Activated naive CD4-positive, alpha-beta T cell treated with anti-CD3 and anti-CD28 coated beads, Interleukin-2, amount 10 ng/mL, durations not matched to agents 7 days and 5 days (primary cell): ENCODE measurements at regions not wholly inside any gene's neighbourhood (a gene's known extent, or its start where the extent isn't known, plus 50 kb on each side); places are given as distances from the start of the nearest gene placed in this dataset.

Experiments
- CTCF ChIA-PET: fragments of 350-600 bp; sonication (Branson Sonifier 250); formaldehyde crosslinking; loops from one replicate; lab custom pipeline; 2021; ENCODE audit warnings: antibody characterized with exemption; lab: Charles Lee
- DNase-seq: peaks from one replicate; pipeline ENCODE4 v3.0.0-alpha.2; 2020
- H3K27ac Mint-ChIP-seq: one replicate; pipeline ENCODE4 v1.8.0; 2021; ENCODE audit warnings: mild to moderate bottlenecking, moderate library complexity, mixed read lengths
- H3K27me3 Mint-ChIP-seq: one replicate; pipeline ENCODE4 v1.8.0; 2021; ENCODE audit warnings: mild to moderate bottlenecking, mixed read lengths
- H3K36me3 Mint-ChIP-seq: one replicate; pipeline ENCODE4 v1.8.0; 2021; ENCODE audit warnings: mixed read lengths
- H3K4me1 Mint-ChIP-seq: one replicate; pipeline ENCODE4 v1.8.0; 2021; ENCODE audit warnings: mixed read lengths
- H3K4me3 Mint-ChIP-seq: one replicate; pipeline ENCODE4 v1.8.0; 2021; ENCODE audit warnings: mild to moderate bottlenecking, moderate library complexity, mixed read lengths
- H3K9me3 Mint-ChIP-seq: one replicate; pipeline ENCODE4 v1.8.0; 2021; ENCODE audit warnings: mixed read lengths

DNA sequence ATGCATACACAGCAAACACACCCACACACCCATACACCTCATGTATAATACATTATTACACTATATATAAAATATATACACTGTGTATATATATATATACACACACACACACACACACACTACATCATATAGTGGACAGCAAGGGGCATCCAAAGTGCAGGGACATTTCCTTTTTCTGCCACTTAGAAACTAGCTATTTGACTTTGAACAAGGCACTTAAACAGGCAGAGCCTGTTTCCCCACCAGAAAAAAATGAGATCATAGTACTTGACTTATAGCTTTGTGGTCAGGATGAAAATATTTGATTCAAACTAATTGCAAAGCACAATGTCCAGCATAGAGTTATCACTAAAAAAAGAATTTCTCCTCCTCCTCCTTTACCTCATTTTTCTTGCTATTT is 254.3 kb upstream of the NPVF start:
- Mint-ChIP-seq H3K27ac (no peak overlapping the region), H3K27me3 (peaks cover 9% of the 10 kb centered on the region), H3K36me3 (no peaks in the 10 kb centered on the region), H3K4me1 (no peaks in the 10 kb centered on the region), H3K4me3 (no peak overlapping the region), H3K9me3 (no peaks in the 10 kb centered on the region)
- DNase-seq = no peak
- CTCF ChIA-PET = no interaction called here

- no peaks in the 10 kb centered on the region for H3K36me3 Mint-ChIP-seq
- no peak overlapping the region for H3K27ac Mint-ChIP-seq
- no peak overlapping the region for H3K4me3 Mint-ChIP-seq
- CTCF ChIA-PET = no interaction called here
- no peaks in the 10 kb centered on the region for H3K4me1 Mint-ChIP-seq
- no peak for DNase-seq
- H3K27me3 Mint-ChIP-seq = peaks cover 16% of the 10 kb centered on the region
- no peaks in the 10 kb centered on the region for H3K9me3 Mint-ChIP-seq
These were observed 256.7 kb upstream of the NPVF start for GRCh38 chr7:25485026-25485425.

DNA sequence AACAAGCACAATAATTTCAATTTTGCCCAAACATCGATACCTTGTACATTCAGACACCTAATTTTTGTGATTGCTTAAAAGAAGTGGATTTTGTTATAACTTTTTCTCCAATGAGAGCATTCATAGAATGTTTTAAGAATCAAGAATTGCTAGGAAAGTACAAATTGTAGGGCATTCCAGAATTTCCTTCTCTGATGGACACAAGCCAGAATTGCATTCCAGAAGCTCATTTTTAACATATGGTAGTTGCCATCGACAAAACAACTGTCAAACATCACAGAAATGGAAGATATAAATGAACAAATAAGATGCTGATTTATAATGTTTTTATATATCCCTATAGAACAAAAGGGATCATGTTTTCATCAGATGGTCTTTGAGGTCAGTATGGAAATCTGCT is 258.4 kb upstream of the NPVF start:
- no peak for DNase-seq
- Mint-ChIP-seq H3K36me3 (no peaks in the 10 kb centered on the region), H3K4me3 (no peak overlapping the region), H3K27ac (no peak overlapping the region), H3K27me3 (peaks cover 13% of the 10 kb centered on the region), H3K4me1 (no peaks in the 10 kb centered on the region), H3K9me3 (no peaks in the 10 kb centered on the region)
- CTCF ChIA-PET = no interaction called here

DNA sequence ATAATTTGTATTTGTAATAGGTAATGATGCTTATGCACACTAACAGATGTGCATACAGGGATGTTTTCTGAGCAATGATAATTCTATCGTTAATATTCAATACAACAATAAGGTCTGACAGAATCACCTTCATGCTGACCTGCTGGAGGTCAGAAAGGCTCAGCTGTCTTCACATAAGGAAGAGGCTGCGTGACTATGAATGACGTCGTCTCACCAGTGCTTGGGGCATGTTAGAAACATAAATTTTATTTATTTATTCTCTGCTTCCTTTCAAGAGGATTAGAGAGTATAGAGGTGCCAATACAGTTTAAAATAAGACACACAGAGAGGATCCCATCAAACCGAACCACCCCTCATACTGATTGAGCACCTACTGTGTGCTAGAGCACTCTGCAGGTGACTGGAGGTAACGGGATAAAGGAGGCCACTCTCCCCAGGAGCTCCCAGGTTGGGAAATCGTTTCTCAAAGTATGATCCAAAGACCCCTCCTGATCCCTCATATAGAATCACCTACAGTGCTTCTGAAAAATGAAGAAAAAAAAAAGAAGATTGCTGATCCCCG is 265.6 kb upstream of the NPVF start:
- CTCF ChIA-PET = interaction anchor here (0.7 kb wide), 1 partner anchor 70 kb away, joined by 3 read pairs; no protein-coding TSS in a partner anchor
- Mint-ChIP-seq H3K4me1 (peaks cover 20% of the 10 kb centered on the region), H3K4me3 (no peak overlapping the region), H3K27me3 (no peaks in the 10 kb centered on the region), H3K9me3 (no peaks in the 10 kb centered on the region), H3K27ac (no peak overlapping the region), H3K36me3 (peaks cover 5% of the 10 kb centered on the region)
- no peak for DNase-seq

GRCh38 chr7:25494896-25495295 is 266.6 kb upstream of the NPVF start:
- H3K9me3 Mint-ChIP-seq = no peaks in the 10 kb centered on the region
- H3K27ac Mint-ChIP-seq = no peak overlapping the region
- no peaks in the 10 kb centered on the region for H3K27me3 Mint-ChIP-seq
- H3K4me1 Mint-ChIP-seq = peaks cover 20% of the 10 kb centered on the region
- CTCF ChIA-PET = interaction anchor here (0.7 kb wide), 1 partner anchor 69 kb away, joined by 3 read pairs; no protein-coding TSS in a partner anchor
- no peak overlapping the region for H3K4me3 Mint-ChIP-seq
- peaks cover 5% of the 10 kb centered on the region for H3K36me3 Mint-ChIP-seq
- DNase-seq = no peak

DNA sequence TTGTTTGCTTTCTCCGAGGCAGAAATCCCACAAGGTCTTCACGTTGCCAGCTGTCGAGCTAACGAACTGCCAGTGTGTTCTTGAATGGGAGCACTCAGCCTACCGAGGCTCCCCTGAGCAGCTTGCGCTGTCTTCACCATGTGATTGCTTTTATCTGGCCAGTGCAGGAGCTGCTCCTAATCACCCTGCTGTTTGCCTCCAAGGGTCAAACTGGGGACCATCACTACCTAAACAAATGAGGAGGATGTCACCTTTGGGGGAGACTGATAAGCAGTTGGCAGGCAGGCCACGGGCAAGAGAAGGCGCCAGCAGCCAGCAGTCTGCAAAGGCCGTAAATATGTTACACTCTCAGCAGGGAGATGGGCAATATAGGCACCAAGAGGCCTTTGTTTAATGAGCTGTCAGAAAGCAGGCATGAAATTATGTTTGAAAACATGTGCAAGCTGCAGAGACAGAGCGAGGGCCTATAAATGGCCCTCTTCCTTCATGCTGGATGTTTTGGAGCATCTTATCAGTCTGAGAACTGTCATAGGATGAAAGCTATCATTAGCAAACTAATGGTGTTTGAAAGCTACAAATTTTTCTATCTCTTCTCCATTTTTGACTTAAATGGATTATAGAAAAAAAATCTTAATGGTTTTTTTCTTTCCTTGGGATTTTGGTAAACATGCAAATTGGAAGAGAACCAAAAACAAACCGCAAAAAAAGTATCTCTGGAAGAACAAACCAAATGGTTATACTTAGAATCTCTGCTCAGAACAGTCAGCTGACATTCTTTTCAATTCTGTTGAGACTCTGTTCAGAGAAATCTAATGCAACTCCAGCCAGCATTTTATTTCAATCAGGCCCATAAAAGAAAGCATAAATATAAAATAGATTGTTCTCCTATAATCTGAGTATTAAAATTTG is 267.3 kb upstream of the NPVF start:
- Mint-ChIP-seq H3K4me1 (peaks cover 20% of the 10 kb centered on the region), H3K9me3 (no peaks in the 10 kb centered on the region), H3K27me3 (no peaks in the 10 kb centered on the region), H3K27ac (no peak overlapping the region), H3K36me3 (peaks cover 5% of the 10 kb centered on the region), H3K4me3 (no peak overlapping the region)
- DNase-seq = no peak
- CTCF ChIA-PET = interaction anchor here (0.6 to 1.4 kb wide), 2 partner anchors 70 to 122 kb away, joined by 4 to 6 read pairs; no protein-coding TSS in a partner anchor

DNA sequence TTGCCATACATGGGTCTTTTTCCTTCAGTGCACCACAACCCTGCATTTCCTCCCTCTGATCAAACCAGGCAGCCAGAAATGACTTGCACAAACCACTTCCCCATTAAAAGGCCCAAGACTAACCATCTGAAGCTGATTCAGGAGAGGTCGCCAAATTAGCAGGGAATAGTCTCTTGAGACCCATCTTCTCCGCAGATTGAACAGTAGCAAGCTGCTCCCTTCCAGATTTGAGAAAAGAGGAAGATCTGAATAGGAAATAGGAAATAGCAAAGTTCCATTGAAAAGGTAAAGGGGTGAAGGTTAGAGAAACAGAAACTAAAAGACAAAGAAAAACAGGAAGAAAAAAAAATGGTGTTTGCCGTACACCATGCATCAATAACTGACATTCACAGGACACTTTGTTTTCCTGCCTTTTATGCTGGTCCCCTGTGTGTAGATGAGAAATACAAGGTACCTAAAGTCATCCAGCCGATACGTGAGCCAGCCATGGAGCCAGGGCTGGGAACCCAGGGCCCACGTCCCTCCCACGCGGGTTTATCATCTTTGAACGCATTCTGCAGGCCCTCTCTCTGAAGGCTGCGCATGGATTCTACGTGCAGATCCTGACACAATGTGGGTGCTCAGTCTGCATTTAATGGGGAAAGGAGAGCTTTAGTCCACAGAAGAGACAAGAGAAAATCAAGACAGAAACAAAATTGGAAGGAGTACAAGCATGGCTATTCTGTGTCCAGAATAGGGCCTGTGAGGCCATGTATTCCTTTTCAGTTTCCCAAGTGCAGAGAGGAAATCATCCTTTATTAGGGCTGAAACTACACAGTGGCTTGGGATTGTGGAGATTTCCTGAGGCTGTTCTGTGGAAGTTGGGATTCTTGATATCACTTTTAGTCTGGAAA is 268.4 kb upstream of the NPVF start:
- peaks cover 5% of the 10 kb centered on the region for H3K36me3 Mint-ChIP-seq
- CTCF ChIA-PET = interaction anchor here (1.4 kb wide), 1 partner anchor 68 kb away, joined by 6 read pairs; no protein-coding TSS in a partner anchor
- H3K4me1 Mint-ChIP-seq = peaks cover 20% of the 10 kb centered on the region
- peak overlapping the region; percentile 93 for H3K27ac Mint-ChIP-seq
- peak overlapping the region; percentile 68 for H3K4me3 Mint-ChIP-seq
- no peaks in the 10 kb centered on the region for H3K9me3 Mint-ChIP-seq
- peaks cover 2% of the 10 kb centered on the region for H3K27me3 Mint-ChIP-seq
- DNase-seq = peak; percentile 39

GRCh38 chr7:25500393-25500921 is 272.2 kb upstream of the NPVF start:
- no peak for DNase-seq
- no peaks in the 10 kb centered on the region for H3K9me3 Mint-ChIP-seq
- CTCF ChIA-PET = no interaction called here
- H3K4me1 Mint-ChIP-seq = peaks cover 15% of the 10 kb centered on the region
- peaks cover 4% of the 10 kb centered on the region for H3K27me3 Mint-ChIP-seq
- H3K4me3 Mint-ChIP-seq = no peak overlapping the region
- peaks cover 5% of the 10 kb centered on the region for H3K36me3 Mint-ChIP-seq
- no peak overlapping the region for H3K27ac Mint-ChIP-seq

GRCh38 chr7:25503306-25503705 is 275.0 kb upstream of the NPVF start:
- Mint-ChIP-seq H3K27me3 (peaks cover 4% of the 10 kb centered on the region), H3K4me3 (no peak overlapping the region), H3K36me3 (no peaks in the 10 kb centered on the region), H3K9me3 (no peaks in the 10 kb centered on the region), H3K4me1 (no peaks in the 10 kb centered on the region), H3K27ac (no peak overlapping the region)
- no peak for DNase-seq
- CTCF ChIA-PET = interaction anchor here (1.7 kb wide), 1 partner anchor 62 kb away, joined by 5 read pairs; no protein-coding TSS in a partner anchor

GRCh38 chr7:25512061-25512687 is 283.9 kb upstream of the NPVF start:
- Mint-ChIP-seq H3K9me3 (no peaks in the 10 kb centered on the region), H3K4me3 (no peak overlapping the region)
- CTCF ChIA-PET = no interaction called here

GRCh38 chr7:25515633-25516275 is 287.5 kb upstream of the NPVF start:
- Mint-ChIP-seq H3K4me1 (peaks cover 22% of the 10 kb centered on the region), H3K27ac (no peak overlapping the region), H3K27me3 (peaks cover 3% of the 10 kb centered on the region), H3K4me3 (no peak overlapping the region), H3K9me3 (no peaks in the 10 kb centered on the region), H3K36me3 (peaks cover 4% of the 10 kb centered on the region)
- DNase-seq = no peak
- CTCF ChIA-PET = no interaction called here

More at GRCh38 chr7:25512061-25512687, 283.9 kb upstream of the NPVF start:
- Mint-ChIP-seq H3K4me1 (peaks cover 3% of the 10 kb centered on the region), H3K36me3 (no peaks in the 10 kb centered on the region), H3K27me3 (no peaks in the 10 kb centered on the region), H3K27ac (no peak overlapping the region)
- DNase-seq = no peak

GRCh38 chr7:25517906-25518305 is 289.6 kb upstream of the NPVF start:
- H3K4me3 Mint-ChIP-seq = no peak overlapping the region
- CTCF ChIA-PET = no interaction called here
- no peak overlapping the region for H3K27ac Mint-ChIP-seq
- peaks cover 14% of the 10 kb centered on the region for H3K36me3 Mint-ChIP-seq
- no peak for DNase-seq
- H3K9me3 Mint-ChIP-seq = peaks cover 6% of the 10 kb centered on the region
- H3K27me3 Mint-ChIP-seq = peaks cover 3% of the 10 kb centered on the region
- peaks cover 43% of the 10 kb centered on the region for H3K4me1 Mint-ChIP-seq

DNA sequence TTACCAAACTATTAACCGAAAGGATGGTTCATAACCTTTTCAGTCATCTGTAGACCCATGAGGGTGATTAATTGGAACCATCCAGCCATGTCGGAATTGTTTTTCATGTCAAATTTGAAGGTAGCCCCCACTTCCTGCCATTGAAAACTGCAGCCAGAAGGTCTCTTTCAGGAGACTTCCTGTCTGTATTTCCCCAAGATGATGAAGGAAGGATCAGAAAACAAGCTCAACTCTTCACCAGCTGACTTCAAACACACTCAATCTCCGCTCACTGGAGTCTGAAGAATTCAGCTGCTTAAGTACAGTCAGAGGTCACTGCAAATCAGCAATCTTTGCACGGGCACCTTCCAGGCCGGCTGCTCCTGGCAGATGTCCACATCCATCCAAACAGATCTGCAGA is 291.7 kb upstream of the NPVF start:
- CTCF ChIA-PET = interaction anchor here (1.0 kb wide), 1 partner anchor 45 kb away, joined by 3 read pairs; no protein-coding TSS in a partner anchor
- Mint-ChIP-seq H3K4me3 (no peak overlapping the region), H3K27me3 (peaks cover 3% of the 10 kb centered on the region), H3K36me3 (peaks cover 20% of the 10 kb centered on the region), H3K4me1 (peaks cover 46% of the 10 kb centered on the region), H3K9me3 (peaks cover 15% of the 10 kb centered on the region), H3K27ac (peak overlapping the region; percentile 79)
- DNase-seq = peak; percentile 35
